A549 (cell line): ENCODE measurements at regions not wholly inside any gene's neighbourhood (a gene's known extent, or its start where the extent isn't known, plus 50 kb on each side); places are given as distances from the start of the nearest gene placed in this dataset.

Source experiments
- ATAC-seq, 2 experiments: fragments of 200-7000 bp in 1 of 2; fragments of >200 bp in 1 of 2; cut with Nextera tagmentation in 1 of 2; cut with Tn5 transposase in 1 of 2; 3 replicates each; pipeline versions ENCODE4 v1.8.0 to v1.9.1; 2018 to 2020; ENCODE audit warnings: mild to moderate bottlenecking in 1 of 2, moderate library complexity in 1 of 2
- CTCF ChIA-PET: fragments of 300-600 bp; sonication (Branson Sonifier 250); formaldehyde crosslinking; extraction: SDS; loops from one replicate; lab custom pipeline; 2021; ENCODE audit warnings: antibody characterized with exemption, inconsistent platforms; lab: Yijun Ruan, JAX
- POLR2A ChIA-PET: fragments of 350-600 bp; formaldehyde crosslinking; extraction: SDS; loops from one replicate; lab custom pipeline; 2021; ENCODE audit warnings: antibody characterized with exemption, inconsistent platforms; lab: Yijun Ruan, JAX
- DNase-seq, 2 experiments: peaks; one replicate each; pipeline versions ENCODE4 v3.0.0 to v3.0.0-alpha.2; 2011 to 2016; ENCODE audit warnings: low read depth in 1 of 2, low spot score in 1 of 2
- FAIRE-seq: peaks from 2 replicates; lab custom pipeline; 2011; peaks lifted over from hg19 to GRCh38; lab: Jason Lieb, UNC
- H3K27ac ChIP-seq, 2 experiments: fragments of >200 bp; sonication (Bioruptor Twin); formaldehyde crosslinking; 3 replicates each; pipeline ENCODE4 v1.5.1; 2016 to 2017
- H3K4me1 ChIP-seq: fragments of >200 bp; sonication (Bioruptor Twin); formaldehyde crosslinking; 3 replicates; pipeline ENCODE4 v1.6.1; 2016
- H3K4me2 ChIP-seq: fragments of >200 bp; sonication (Bioruptor Twin); formaldehyde crosslinking; 3 replicates; pipeline ENCODE4 v1.6.1; 2016
- H3K4me3 ChIP-seq: fragments of >200 bp; sonication (Bioruptor Twin); formaldehyde crosslinking; 3 replicates; pipeline ENCODE4 v1.5.1; 2016
- H3K9me3 ChIP-seq: fragments of >200 bp; sonication (Bioruptor Twin); formaldehyde crosslinking; 3 replicates; pipeline ENCODE4 v1.6.1; 2016
- CBX2 ChIP-seq: fragments of 200-600 bp; sonication (generic); IDR thresholded peaks from 2 replicates; pipeline ENCODE4 v1.6.1; 2016; ENCODE audit warnings: low read depth, mild to moderate bottlenecking, borderline replicate concordance
- CEBPB ChIP-seq, 2 experiments: fragments of >200 bp in 1 of 2; sonication (Bioruptor Twin) in 1 of 2; formaldehyde crosslinking in 1 of 2; IDR thresholded peaks; 2 replicates each; pipeline ENCODE4 v1.6.1; 2012 to 2016
- CHD2 ChIP-seq: fragments of 150-350 bp; IDR thresholded peaks from 2 replicates; pipeline ENCODE4 v1.6.1; 2014; ENCODE audit warnings: low read length; ENCODE audit not compliant: partially characterized antibody
- CHD4 ChIP-seq: fragments of 200-600 bp; sonication (generic); IDR thresholded peaks from 2 replicates; pipeline ENCODE4 v1.6.1; 2016; ENCODE audit warnings: antibody characterized with exemption, mild to moderate bottlenecking, borderline replicate concordance
- EHF ChIP-seq: fragments of 250-450 bp; sonication (Bioruptor Pico); IDR thresholded peaks from 2 replicates; pipeline ENCODE4 v1.5.0; 2020; ENCODE audit warnings: mild to moderate bottlenecking
- EP300 ChIP-seq, 2 experiments: fragments of >200 bp; sonication (Bioruptor Twin); formaldehyde crosslinking; IDR thresholded peaks; 2 replicates in 1 of 2; 3 replicates in 1 of 2; pipeline ENCODE4 v1.6.1; 2016 to 2017
- FOSB ChIP-seq: fragments of 250-450 bp; sonication (Bioruptor Pico); IDR thresholded peaks from 2 replicates; pipeline ENCODE4 v1.5.0; 2020; ENCODE audit warnings: mild to moderate bottlenecking, moderate library complexity
- GATA3 ChIP-seq: IDR thresholded peaks from 2 replicates; pipeline ENCODE4 v1.6.1; 2012; ENCODE audit warnings: borderline replicate concordance
- HMGXB4 ChIP-seq: fragments of 250-450 bp; sonication (Bioruptor Pico); IDR thresholded peaks from 2 replicates; pipeline ENCODE4 v1.5.0; 2021; ENCODE audit warnings: mild to moderate bottlenecking, moderate library complexity, borderline replicate concordance
- HOXA7 ChIP-seq: fragments of 250-450 bp; sonication (Bioruptor Pico); IDR thresholded peaks from 2 replicates; pipeline ENCODE4 v1.5.0; 2020; ENCODE audit warnings: mild to moderate bottlenecking, moderate library complexity
- KDM1A ChIP-seq: fragments of 200-600 bp; sonication (generic); IDR thresholded peaks from 2 replicates; pipeline ENCODE4 v1.6.1; 2016; ENCODE audit warnings: low read depth, mild to moderate bottlenecking
- KDM5A ChIP-seq: fragments of 200-600 bp; sonication (generic); IDR thresholded peaks from 2 replicates; pipeline ENCODE4 v1.6.1; 2016; ENCODE audit warnings: antibody characterized with exemption, mild to moderate bottlenecking
- MAFK ChIP-seq: fragments of 450-650 bp; IDR thresholded peaks from 2 replicates; pipeline ENCODE4 v1.6.1; 2014; ENCODE audit not compliant: partially characterized antibody
- MAZ ChIP-seq: fragments of 150-350 bp; IDR thresholded peaks from 2 replicates; pipeline ENCODE4 v1.6.1; 2014; ENCODE audit warnings: antibody characterized with exemption, low read depth, low read length, borderline replicate concordance
- NPAS2 ChIP-seq: fragments of 250-450 bp; sonication (Bioruptor Pico); IDR thresholded peaks from 2 replicates; pipeline ENCODE4 v1.8.0; 2022; ENCODE audit warnings: mild to moderate bottlenecking, moderate library complexity, borderline replicate concordance
- PHF8 ChIP-seq: fragments of 200-600 bp; sonication (generic); IDR thresholded peaks from 2 replicates; pipeline ENCODE4 v1.6.1; 2016; ENCODE audit warnings: low read depth, mild to moderate bottlenecking, antibody characterized with exemption, moderate library complexity, borderline replicate concordance
- RAD21 ChIP-seq, 2 experiments: fragments of >200 bp in 1 of 2; sonication (Bioruptor Twin) in 1 of 2; formaldehyde crosslinking in 1 of 2; IDR thresholded peaks in 1 of 2; conservative IDR thresholded peaks in 1 of 2; 2 replicates in 1 of 2; 3 replicates in 1 of 2; pipeline ENCODE4 v1.6.1; 2012 to 2018; ENCODE audit warnings: inconsistent platforms in 1 of 2
- SMC3 ChIP-seq: fragments of >200 bp; sonication (Bioruptor Twin); formaldehyde crosslinking; IDR thresholded peaks from 3 replicates; pipeline ENCODE4 v1.6.1; 2018; ENCODE audit warnings: inconsistent platforms
- TP53 ChIP-seq: fragments of 250-450 bp; sonication (Bioruptor Pico); IDR thresholded peaks from 2 replicates; pipeline ENCODE4 v1.5.0; 2021; ENCODE audit warnings: mild to moderate bottlenecking, moderate library complexity
- ZFP36 ChIP-seq: fragments of 450-650 bp; IDR thresholded peaks from 2 replicates; pipeline ENCODE4 v1.6.1; 2014; ENCODE audit warnings: borderline replicate concordance; ENCODE audit not compliant: partially characterized antibody
- WGBS: methylation state at CpG from one replicate; pipeline ENCODE4 v1.1.6; 2017; ENCODE audit errors: missing lambda C conversion rate; 5-methylcytosine and 5-hydroxymethylcytosine counted together
- TF ChIP-seq, protein P1 (sequence below): fragments of 250-450 bp; sonication (Bioruptor Pico); IDR thresholded peaks from 2 replicates; pipeline ENCODE4 v1.5.0; 2020; ENCODE audit warnings: low read depth, mild to moderate bottlenecking, moderate library complexity
- TF ChIP-seq, protein P2 (sequence below): fragments of >200 bp; sonication (Bioruptor Twin); formaldehyde crosslinking; IDR thresholded peaks from 3 replicates; pipeline ENCODE4 v1.6.1; 2016

- ATAC-seq = no peak
Measured at GRCh38 chr5:107032629-107033028, 638.1 kb downstream of the EFNA5 start.

DNA sequence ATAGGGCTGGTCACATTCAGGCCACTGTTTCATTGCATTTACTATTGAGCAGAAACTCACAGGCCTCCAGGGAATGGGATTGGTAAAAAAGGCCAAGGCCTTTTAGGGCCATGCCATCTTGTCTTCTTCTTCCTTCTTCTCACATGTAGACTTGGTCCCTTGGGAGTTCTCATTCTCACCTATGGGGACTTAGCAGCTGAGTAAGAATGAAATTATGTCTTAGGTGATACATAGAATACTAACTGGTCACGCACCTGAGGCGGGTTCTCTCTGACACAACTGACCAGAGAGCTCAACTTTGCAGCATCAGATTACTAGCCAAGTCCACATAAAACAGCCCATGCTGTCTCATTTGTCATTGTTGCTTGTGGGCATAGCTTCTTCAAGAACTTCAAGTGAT is 641.8 kb downstream of the EFNA5 start:
- Histone ChIP-seq H3K4me3 (no peak overlapping the region), H3K4me1 (no peaks in the 10 kb centered on the region), H3K9me3 (no peaks in the 10 kb centered on the region), H3K27ac (no peak overlapping the region), H3K4me2 (no peak overlapping the region)
- ATAC-seq = no peak
- ChIA-PET CTCF (interaction anchor here (1.4 kb wide), 1 partner anchor 16 kb away, joined by 3 read pairs; no protein-coding TSS in a partner anchor), POLR2A (no interaction called here)
- TF ChIP-seq CEBPB (IDR thresholded peaks at IDR 0.05) = no peak
- no peak for TF ChIP-seq NPAS2 (CRISPR knock-in tag)
- TF ChIP-seq GATA3 = no peak
- no peak for TF ChIP-seq HOXA7 (CRISPR knock-in tag)
- no peak for TF ChIP-seq RAD21 (conservative IDR thresholded peaks at IDR 0.05 in 1 of 2, IDR thresholded peaks at IDR 0.05 in 1 of 2)
- no peak for TF ChIP-seq FOSB
- TF ChIP-seq EHF = no peak
- TF ChIP-seq CBX2 = no peak
- TF ChIP-seq KDM5A = no peak
- no peak for TF ChIP-seq MAZ
- TF ChIP-seq EP300 (IDR thresholded peaks at IDR 0.05) = no peak
- no peak for TF ChIP-seq TP53
- TF ChIP-seq PHF8 = no peak
- TF ChIP-seq, protein P1, sequence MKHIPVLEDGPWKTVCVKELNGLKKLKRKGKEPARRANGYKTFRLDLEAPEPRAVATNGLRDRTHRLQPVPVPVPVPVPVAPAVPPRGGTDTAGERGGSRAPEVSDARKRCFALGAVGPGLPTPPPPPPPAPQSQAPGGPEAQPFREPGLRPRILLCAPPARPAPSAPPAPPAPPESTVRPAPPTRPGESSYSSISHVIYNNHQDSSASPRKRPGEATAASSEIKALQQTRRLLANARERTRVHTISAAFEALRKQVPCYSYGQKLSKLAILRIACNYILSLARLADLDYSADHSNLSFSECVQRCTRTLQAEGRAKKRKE (CRISPR knock-in tag) = no peak
- TF ChIP-seq CHD4 = no peak
- no peak for FAIRE-seq
- WGBS = 92% methylated on average over 2 of the region's 2 CpGs
- no peak for DNase-seq

More at GRCh38 chr5:107032629-107033028, 638.1 kb downstream of the EFNA5 start:
- CTCF ChIA-PET = interaction anchor here (0.9 kb wide), 1 partner anchor 29 kb away, joined by 3 read pairs; no protein-coding TSS in a partner anchor
- Histone ChIP-seq H3K4me2 (no peak overlapping the region), H3K27ac (no peak overlapping the region), H3K4me3 (no peak overlapping the region), H3K4me1 (no peaks in the 10 kb centered on the region)
- POLR2A ChIA-PET = no interaction called here
- TF ChIP-seq HOXA7 (CRISPR knock-in tag) (no peak), SMC3 (no peak), HMGXB4 (CRISPR knock-in tag) (no peak), KDM1A (no peak), ZFP36 (no peak), CHD2 (no peak), MAFK (no peak)
- TF ChIP-seq, protein P1 (CRISPR knock-in tag) = no peak
- TF ChIP-seq, protein P2, sequence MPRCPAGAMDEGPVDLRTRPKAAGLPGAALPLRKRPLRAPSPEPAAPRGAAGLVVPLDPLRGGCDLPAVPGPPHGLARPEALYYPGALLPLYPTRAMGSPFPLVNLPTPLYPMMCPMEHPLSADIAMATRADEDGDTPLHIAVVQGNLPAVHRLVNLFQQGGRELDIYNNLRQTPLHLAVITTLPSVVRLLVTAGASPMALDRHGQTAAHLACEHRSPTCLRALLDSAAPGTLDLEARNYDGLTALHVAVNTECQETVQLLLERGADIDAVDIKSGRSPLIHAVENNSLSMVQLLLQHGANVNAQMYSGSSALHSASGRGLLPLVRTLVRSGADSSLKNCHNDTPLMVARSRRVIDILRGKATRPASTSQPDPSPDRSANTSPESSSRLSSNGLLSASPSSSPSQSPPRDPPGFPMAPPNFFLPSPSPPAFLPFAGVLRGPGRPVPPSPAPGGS = no peak
- TF ChIP-seq, all 56 proteins: peak for 0
- DNase-seq = no peak
- no peak for FAIRE-seq
- no peaks in the 10 kb centered on the region for H3K9me3 ChIP-seq
